OCI-M2 (cell line): ENCODE measurements at regions not wholly inside any gene's neighbourhood (a gene's known extent, or its start where the extent isn't known, plus 50 kb on each side); places are given as distances from the start of the nearest gene placed in this dataset.

Experiments used
- DNase-seq: peaks from one replicate; lab custom pipeline; 2025; ENCODE audit not compliant: unreplicated experiment; lab: John Stamatoyannopoulos, UW

DNA sequence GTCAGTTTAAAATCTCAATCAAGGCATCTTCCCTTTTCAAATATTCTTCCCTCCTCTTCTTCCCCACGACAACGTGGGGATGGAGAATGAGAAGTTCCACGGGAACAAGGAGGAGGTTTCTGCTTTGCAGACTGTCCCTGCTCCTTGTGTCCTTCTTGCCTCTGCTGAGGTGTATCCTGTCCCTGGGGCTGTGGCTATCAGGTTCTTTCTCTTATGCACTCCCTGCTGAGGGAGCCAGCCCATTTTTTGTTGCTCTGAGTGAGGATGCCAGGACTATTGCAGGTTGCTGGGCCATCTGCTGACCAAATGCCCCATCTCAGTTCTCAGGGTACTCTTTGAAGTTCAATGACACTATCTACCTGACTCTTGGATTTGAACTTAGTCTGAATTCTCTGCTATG, 533.6 kb downstream of the RNF144B start:
- no peak for DNase-seq

- no peak for DNase-seq
Observed at GRCh38 chr6:18931086-18931485, 543.9 kb downstream of the RNF144B start.

DNA sequence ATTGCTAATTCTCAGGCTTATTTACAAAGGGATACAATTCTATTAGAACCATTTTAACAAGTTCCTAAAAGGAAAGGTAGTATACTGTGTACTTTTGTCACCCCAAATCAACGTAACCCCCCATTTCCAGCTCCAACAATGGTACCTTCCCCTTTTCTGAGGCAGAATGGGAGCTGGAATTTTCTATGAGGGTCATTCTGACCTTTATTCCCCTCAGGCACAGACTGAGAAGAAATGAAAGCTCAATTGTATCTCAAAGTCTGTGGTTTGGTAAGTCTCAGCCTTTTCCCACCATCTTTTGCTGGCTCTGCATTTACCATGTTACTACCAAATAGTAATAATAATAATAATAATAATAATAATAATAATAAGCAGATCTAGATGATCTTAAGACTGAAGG, 571.0 kb downstream of the RNF144B start:
- DNase-seq = no peak

DNA sequence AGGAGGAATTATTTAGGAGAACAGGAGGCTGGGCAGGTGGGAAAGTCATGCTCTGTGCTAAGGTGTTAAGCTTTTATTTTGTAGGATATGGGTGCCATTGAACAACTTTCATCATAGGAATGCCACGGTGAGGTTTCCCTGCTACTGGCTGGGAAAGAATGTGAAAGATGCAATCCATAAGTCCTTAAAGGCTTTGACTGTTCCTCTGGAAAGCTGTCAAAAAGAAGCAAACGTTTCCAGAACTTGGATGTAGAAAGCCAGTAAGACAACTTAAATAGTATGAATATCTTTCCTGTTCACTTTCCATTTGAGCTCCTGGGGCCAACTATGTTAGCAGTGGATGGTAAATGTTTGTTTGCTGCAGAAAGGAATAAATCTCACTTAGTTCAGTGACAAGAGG, 574.4 kb downstream of the RNF144B start:
- no peak for DNase-seq

GRCh38 chr6:18962361-18962905, 575.3 kb downstream of the RNF144B start:
- no peak for DNase-seq

GRCh38 chr6:18963439-18963838, 576.3 kb downstream of the RNF144B start:
- no peak for DNase-seq

DNA sequence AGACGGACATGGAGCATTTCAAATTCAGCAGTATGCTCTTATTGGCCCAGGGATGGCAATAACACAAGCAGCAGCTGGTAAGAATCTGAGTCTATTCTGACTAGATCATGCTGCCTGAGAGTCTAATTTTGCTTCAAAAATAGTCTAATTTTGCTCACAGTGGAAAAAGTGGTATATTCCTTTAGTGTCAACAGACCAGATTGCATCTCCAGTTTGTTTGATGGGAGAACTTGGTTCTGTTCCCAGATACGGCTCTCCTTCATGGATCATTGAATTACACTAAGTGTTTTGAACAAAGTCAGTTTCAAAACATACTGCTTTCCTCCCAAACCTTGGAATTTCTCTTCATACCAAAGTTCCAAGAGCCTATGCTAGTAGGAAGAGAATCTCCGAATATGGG, 586.1 kb downstream of the RNF144B start:
- no peak for DNase-seq

DNA sequence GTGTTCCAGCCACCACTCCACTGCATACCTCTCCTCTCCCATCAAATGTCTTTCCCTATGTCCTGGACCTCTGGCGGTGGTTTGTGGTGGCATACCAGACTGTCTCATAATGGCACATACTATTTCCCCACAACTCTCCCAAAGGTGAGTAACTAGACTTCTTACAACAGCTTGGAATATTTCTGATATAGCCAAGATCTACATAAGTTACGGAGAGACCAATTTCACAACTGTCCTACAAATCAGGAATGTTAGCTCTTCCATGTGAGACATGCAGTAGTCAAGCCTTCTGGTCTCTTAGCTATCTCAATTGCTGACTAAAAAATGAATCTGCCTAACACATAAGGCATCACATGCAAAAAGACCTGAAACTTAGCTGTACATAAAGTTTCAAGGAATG, 588.9 kb downstream of the RNF144B start:
- no peak for DNase-seq

GRCh38 chr6:18976966-18977365, 589.8 kb downstream of the RNF144B start:
- no peak for DNase-seq

GRCh38 chr6:18978337-18979128, 591.4 kb downstream of the RNF144B start:
- no peak for DNase-seq

GRCh38 chr6:18985061-18985460, 597.9 kb downstream of the RNF144B start:
- no peak for DNase-seq

DNA sequence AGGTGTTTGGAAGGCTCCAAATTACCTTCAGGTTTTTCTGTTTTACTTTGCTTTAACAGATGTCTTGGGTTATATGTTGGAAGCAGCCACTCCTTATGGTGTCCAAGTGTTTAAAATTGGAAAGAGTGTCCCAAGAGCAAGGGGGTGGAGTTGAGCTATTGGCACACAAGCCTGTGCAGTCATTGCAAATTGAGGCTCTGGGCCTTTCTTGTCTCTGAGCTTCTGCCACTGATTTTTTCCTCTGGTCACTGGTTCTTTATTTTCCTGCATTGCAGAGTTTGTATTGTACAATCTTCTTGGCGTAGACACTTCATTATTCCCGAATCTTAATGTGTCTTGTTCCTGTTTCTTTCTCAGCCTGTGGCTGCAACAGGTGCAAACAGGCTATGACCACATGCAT, 598.8 kb downstream of the RNF144B start:
- no peak for DNase-seq

GRCh38 chr6:18988636-18989035, 601.5 kb downstream of the RNF144B start:
- no peak for DNase-seq

GRCh38 chr6:18990059-18990978, 603.2 kb downstream of the RNF144B start:
- no peak for DNase-seq

GRCh38 chr6:18997375-18997826, 610.3 kb downstream of the RNF144B start:
- DNase-seq = no peak

DNA sequence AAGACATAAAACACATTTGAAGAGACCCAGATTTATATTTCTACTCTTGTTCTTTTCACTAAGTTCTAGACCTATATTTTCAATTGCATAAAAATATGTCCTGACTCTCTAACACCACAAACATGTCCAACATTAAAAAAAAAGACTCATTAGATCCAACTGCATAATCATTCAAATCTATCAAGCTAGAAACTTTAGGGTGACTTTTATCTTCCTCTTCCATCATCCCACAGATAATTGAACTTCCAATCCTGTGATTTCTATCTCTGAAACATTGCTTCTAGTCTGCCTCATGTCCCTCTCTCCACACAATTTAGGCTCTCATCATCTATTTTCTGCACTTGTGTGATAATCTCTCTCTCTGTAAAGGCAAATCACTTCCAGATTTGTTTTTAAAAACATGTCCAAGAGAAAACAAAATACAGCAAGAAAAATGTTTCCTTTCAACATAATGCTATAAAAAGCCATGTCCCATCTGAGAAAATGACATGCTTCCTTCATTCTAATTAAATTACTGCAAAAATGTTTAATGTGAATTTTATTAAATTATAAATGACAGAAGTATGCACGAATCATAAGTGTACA, 615.9 kb downstream of the RNF144B start:
- DNase-seq = no peak

DNA sequence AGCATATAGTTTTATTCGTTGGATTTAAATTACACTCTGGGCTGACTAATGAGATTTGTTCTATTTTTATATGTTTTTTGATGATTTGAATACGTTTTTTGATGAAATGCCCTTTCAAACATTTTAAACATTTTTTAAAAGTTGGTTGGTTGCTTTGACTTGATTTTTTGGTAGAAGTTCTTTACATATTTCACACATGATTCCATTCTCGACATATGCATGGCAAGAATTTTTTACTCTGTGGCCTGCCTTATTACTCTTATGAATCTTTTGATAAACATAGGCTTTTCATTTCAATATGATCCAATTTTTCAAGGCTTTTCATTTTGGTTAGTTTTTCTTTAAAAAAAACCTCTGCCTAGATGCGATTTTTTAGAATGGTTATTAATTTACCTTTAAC, 617.0 kb downstream of the RNF144B start:
- DNase-seq = no peak

GRCh38 chr6:19009769-19010168, 622.6 kb downstream of the RNF144B start:
- no peak for DNase-seq

GRCh38 chr6:19013026-19013705, 626.0 kb downstream of the RNF144B start:
- no peak for DNase-seq

- DNase-seq = no peak
Observed at GRCh38 chr6:19024737-19025136, 637.6 kb downstream of the RNF144B start.

- no peak for DNase-seq
Observed at GRCh38 chr6:19028201-19028600, 641.1 kb downstream of the RNF144B start.
